Neural cell (in vitro differentiated cells): ENCODE measurements at regions not wholly inside any gene's neighbourhood (a gene's known extent, or its start where the extent isn't known, plus 50 kb on each side); places are given as distances from the start of the nearest gene placed in this dataset.

Experiments used
- H2AFZ ChIP-seq: fragments of 200-600, 300-800 bp; sonication (generic), shearing (Covaris generic); 2 replicates; pipeline ENCODE4 v1.6.0; 2014; ENCODE audit warnings: low read depth, mild to moderate bottlenecking, antibody characterized with exemption, low read length, moderate library complexity
- H3F3A ChIP-seq: fragments of 200-600 bp; shearing (Covaris generic); 2 replicates; pipeline ENCODE4 v1.6.1; 2016; ENCODE audit warnings: mild to moderate bottlenecking, moderate library complexity, mixed read lengths, antibody characterized with exemption, low read length; ENCODE audit not compliant: insufficient read depth, poor library complexity, severe bottlenecking
- H3K27ac ChIP-seq: fragments of 200-600, 300-800 bp; sonication (generic), shearing (Covaris generic); 2 replicates; pipeline ENCODE4 v1.5.1; 2014; ENCODE audit warnings: mild to moderate bottlenecking, low read length, moderate library complexity
- H3K27me3 ChIP-seq: fragments of 300-800, 200-600 bp; sonication (generic), shearing (Covaris generic); 2 replicates; pipeline ENCODE4 v1.6.0; 2014; ENCODE audit warnings: mild to moderate bottlenecking, low read depth, low read length, moderate library complexity; ENCODE audit not compliant: insufficient read depth
- H3K36me3 ChIP-seq: fragments of 300-800, 200-600 bp; sonication (generic), shearing (Covaris generic); 2 replicates; pipeline ENCODE4 v1.5.1; 2014; ENCODE audit warnings: mild to moderate bottlenecking, antibody characterized with exemption, low read length, moderate library complexity; ENCODE audit not compliant: insufficient read depth
- H3K4me2 ChIP-seq: fragments of 300-800, 200-600 bp; sonication (generic), shearing (Covaris generic); 2 replicates; pipeline ENCODE4 v1.6.0; 2014; ENCODE audit warnings: mild to moderate bottlenecking, low read length
- H3K4me3 ChIP-seq: fragments of 300-800, 200-600 bp; sonication (generic), shearing (Covaris generic); 2 replicates; pipeline ENCODE4 v1.5.1; 2014; ENCODE audit warnings: mild to moderate bottlenecking, low read length, moderate library complexity
- H3K79me2 ChIP-seq: fragments of 200-600 bp; shearing (Covaris generic); replicated peaks from 2 replicates; pipeline ENCODE4 v1.6.0; 2014; ENCODE audit warnings: mild to moderate bottlenecking, low read length, moderate library complexity; ENCODE audit not compliant: insufficient read depth
- H3K9ac ChIP-seq: fragments of 300-800, 200-600 bp; sonication (generic), shearing (Covaris generic); 2 replicates; pipeline ENCODE4 v1.6.1; 2016; ENCODE audit warnings: mild to moderate bottlenecking, low read length, mixed read lengths
- H3K9me2 ChIP-seq: fragments of 200-600 bp; shearing (Covaris generic); 2 replicates; pipeline ENCODE4 v1.6.1; 2016; ENCODE audit warnings: mild to moderate bottlenecking, low read length, mixed read lengths; ENCODE audit not compliant: insufficient read depth
- H3K9me3 ChIP-seq: fragments of 200-600, 300-800 bp; sonication (generic), shearing (Covaris generic); 2 replicates; pipeline ENCODE4 v1.6.1; 2016; ENCODE audit warnings: mild to moderate bottlenecking, mixed run types, low read length, moderate library complexity, mixed read lengths
- H4K20me1 ChIP-seq: fragments of 200-600 bp; shearing (Covaris generic); 2 replicates; pipeline ENCODE4 v1.6.1; 2016; ENCODE audit warnings: mild to moderate bottlenecking, mixed run types; ENCODE audit not compliant: insufficient read depth
- EP300 ChIP-seq: fragments of 450-650 bp; conservative IDR thresholded peaks from 2 replicates; pipeline ENCODE4 v1.6.1; 2014; ENCODE audit warnings: antibody characterized with exemption, mild to moderate bottlenecking, moderate library complexity; ENCODE audit not compliant: poor library complexity, severe bottlenecking
- EZH2 ChIP-seq: fragments of 200-600, 300-800 bp; shearing (Covaris generic), sonication (generic); IDR thresholded peaks from 2 replicates; pipeline ENCODE4 v1.6.1; 2014; ENCODE audit warnings: antibody characterized with exemption, low read length, borderline replicate concordance, mild to moderate bottlenecking; ENCODE audit not compliant: insufficient read depth, poor library complexity, severe bottlenecking
- MXI1 ChIP-seq: fragments of 450-650 bp; conservative IDR thresholded peaks from 2 replicates; pipeline ENCODE4 v1.6.1; 2014; ENCODE audit warnings: antibody characterized with exemption, mild to moderate bottlenecking; ENCODE audit not compliant: poor library complexity, severe bottlenecking
- POLR2AphosphoS5 ChIP-seq: IDR thresholded peaks from 2 replicates; pipeline ENCODE4 v1.6.1; 2012
- RAD21 ChIP-seq: fragments of 450-650 bp; conservative IDR thresholded peaks from 2 replicates; pipeline ENCODE4 v1.6.1; 2014; ENCODE audit warnings: antibody characterized with exemption, mild to moderate bottlenecking, moderate library complexity
- SMC3 ChIP-seq: fragments of 450-650 bp; conservative IDR thresholded peaks from 2 replicates; pipeline ENCODE4 v1.6.1; 2014; ENCODE audit warnings: antibody characterized with exemption, mild to moderate bottlenecking, moderate library complexity; ENCODE audit not compliant: poor library complexity
- TAF1 ChIP-seq: IDR thresholded peaks from 2 replicates; pipeline ENCODE4 v1.6.1; 2012; ENCODE audit warnings: low read depth
- TF ChIP-seq, protein P1 (sequence below): fragments of 450-650 bp; IDR thresholded peaks from 2 replicates; pipeline ENCODE4 v1.5.1; 2014; ENCODE audit warnings: antibody characterized with exemption, mild to moderate bottlenecking, moderate library complexity; ENCODE audit not compliant: poor library complexity, severe bottlenecking
- TF ChIP-seq, protein P2 (sequence below): IDR thresholded peaks from 2 replicates; pipeline ENCODE4 v1.6.1; 2012; ENCODE audit warnings: borderline replicate concordance

- H3K4me2 ChIP-seq = no peak overlapping the region
- H3F3A ChIP-seq = no peaks in the 10 kb centered on the region
- H3K79me2 ChIP-seq = no peaks in the 10 kb centered on the region
- no peaks in the 10 kb centered on the region for H4K20me1 ChIP-seq
- H3K4me3 ChIP-seq = no peak overlapping the region
- no peaks in the 10 kb centered on the region for H3K27me3 ChIP-seq
- H3K9me3 ChIP-seq = no peaks in the 10 kb centered on the region
- H3K9ac ChIP-seq = no peak overlapping the region
- no peaks in the 10 kb centered on the region for H3K9me2 ChIP-seq
- no peaks in the 10 kb centered on the region for H3K36me3 ChIP-seq
- H3K27ac ChIP-seq = no peak overlapping the region
- H2AFZ ChIP-seq = no peak overlapping the region
- TF ChIP-seq, protein P1, sequence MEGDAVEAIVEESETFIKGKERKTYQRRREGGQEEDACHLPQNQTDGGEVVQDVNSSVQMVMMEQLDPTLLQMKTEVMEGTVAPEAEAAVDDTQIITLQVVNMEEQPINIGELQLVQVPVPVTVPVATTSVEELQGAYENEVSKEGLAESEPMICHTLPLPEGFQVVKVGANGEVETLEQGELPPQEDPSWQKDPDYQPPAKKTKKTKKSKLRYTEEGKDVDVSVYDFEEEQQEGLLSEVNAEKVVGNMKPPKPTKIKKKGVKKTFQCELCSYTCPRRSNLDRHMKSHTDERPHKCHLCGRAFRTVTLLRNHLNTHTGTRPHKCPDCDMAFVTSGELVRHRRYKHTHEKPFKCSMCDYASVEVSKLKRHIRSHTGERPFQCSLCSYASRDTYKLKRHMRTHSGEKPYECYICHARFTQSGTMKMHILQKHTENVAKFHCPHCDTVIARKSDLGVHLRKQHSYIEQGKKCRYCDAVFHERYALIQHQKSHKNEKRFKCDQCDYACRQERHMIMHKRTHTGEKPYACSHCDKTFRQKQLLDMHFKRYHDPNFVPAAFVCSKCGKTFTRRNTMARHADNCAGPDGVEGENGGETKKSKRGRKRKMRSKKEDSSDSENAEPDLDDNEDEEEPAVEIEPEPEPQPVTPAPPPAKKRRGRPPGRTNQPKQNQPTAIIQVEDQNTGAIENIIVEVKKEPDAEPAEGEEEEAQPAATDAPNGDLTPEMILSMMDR = no peak
- TF ChIP-seq TAF1 (no peak), RAD21 (no peak), EZH2 (no peak), EP300 (no peak)
Observed at GRCh38 chr4:151874328-151874727, 113.5 kb upstream of the GATB start.

DNA sequence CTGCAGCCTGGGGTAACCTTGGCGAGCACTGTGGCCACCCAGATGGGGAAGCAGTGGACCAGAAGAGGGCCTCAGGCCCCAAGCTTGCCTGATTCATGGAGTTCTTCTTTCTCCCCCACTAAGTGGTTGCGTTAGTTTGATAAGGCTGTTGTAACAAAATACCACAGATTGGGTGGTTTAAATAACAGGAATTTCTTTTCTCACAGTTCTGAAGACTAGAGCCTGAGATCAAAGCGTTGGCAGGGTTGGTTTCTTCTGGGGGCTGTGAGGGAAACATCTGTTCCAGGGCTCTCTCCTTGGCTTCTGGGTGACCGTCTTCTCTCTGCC is 105.7 kb upstream of the GATB start:
- H3K27ac ChIP-seq = no peak overlapping the region
- H3K4me3 ChIP-seq = no peak overlapping the region
- no peaks in the 10 kb centered on the region for H3K79me2 ChIP-seq
- H3K9me2 ChIP-seq = no peaks in the 10 kb centered on the region
- no peak overlapping the region for H3K9ac ChIP-seq
- H4K20me1 ChIP-seq = no peaks in the 10 kb centered on the region
- H3K4me2 ChIP-seq = no peak overlapping the region
- no peaks in the 10 kb centered on the region for H3K36me3 ChIP-seq
- TF ChIP-seq EZH2 (no peak), RAD21 (no peak), TAF1 (no peak), POLR2AphosphoS5 (no peak), EP300 (no peak), MXI1 (no peak), SMC3 (no peak)
- TF ChIP-seq, protein P1 = no peak
- TF ChIP-seq, protein P2, sequence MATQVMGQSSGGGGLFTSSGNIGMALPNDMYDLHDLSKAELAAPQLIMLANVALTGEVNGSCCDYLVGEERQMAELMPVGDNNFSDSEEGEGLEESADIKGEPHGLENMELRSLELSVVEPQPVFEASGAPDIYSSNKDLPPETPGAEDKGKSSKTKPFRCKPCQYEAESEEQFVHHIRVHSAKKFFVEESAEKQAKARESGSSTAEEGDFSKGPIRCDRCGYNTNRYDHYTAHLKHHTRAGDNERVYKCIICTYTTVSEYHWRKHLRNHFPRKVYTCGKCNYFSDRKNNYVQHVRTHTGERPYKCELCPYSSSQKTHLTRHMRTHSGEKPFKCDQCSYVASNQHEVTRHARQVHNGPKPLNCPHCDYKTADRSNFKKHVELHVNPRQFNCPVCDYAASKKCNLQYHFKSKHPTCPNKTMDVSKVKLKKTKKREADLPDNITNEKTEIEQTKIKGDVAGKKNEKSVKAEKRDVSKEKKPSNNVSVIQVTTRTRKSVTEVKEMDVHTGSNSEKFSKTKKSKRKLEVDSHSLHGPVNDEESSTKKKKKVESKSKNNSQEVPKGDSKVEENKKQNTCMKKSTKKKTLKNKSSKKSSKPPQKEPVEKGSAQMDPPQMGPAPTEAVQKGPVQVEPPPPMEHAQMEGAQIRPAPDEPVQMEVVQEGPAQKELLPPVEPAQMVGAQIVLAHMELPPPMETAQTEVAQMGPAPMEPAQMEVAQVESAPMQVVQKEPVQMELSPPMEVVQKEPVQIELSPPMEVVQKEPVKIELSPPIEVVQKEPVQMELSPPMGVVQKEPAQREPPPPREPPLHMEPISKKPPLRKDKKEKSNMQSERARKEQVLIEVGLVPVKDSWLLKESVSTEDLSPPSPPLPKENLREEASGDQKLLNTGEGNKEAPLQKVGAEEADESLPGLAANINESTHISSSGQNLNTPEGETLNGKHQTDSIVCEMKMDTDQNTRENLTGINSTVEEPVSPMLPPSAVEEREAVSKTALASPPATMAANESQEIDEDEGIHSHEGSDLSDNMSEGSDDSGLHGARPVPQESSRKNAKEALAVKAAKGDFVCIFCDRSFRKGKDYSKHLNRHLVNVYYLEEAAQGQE = no peak
- no peaks in the 10 kb centered on the region for H3F3A ChIP-seq
- no peaks in the 10 kb centered on the region for H3K27me3 ChIP-seq
- no peak overlapping the region for H2AFZ ChIP-seq
- peaks cover 7% of the 10 kb centered on the region for H3K9me3 ChIP-seq
